Omental fat pad (tissue), 3 donors: ENCODE measurements at regions not wholly inside any gene's neighbourhood (a gene's known extent, or its start where the extent isn't known, plus 50 kb on each side); places are given as distances from the start of the nearest gene placed in this dataset.

Experiments
- ATAC-seq: fragments of 150-250 bp; one replicate; pipeline ENCODE4 v1.9.1; 2016; ENCODE audit warnings: mild to moderate bottlenecking, moderate library complexity; ENCODE audit not compliant: low FRiP score
- DNase-seq: peaks from one replicate; pipeline ENCODE4 v3.0.0-alpha.2; 2019; ENCODE audit warnings: low spot score
- TF ChIP-seq, protein P1 (sequence below), 3 donors: fragments of 450-650 bp; IDR thresholded peaks; one replicate each; pipeline ENCODE4 v1.5.1; 2016 to 2017; ENCODE audit warnings: antibody characterized with exemption in 3 of 3, mild to moderate bottlenecking in 3 of 3, moderate library complexity in 2 of 3

DNA sequence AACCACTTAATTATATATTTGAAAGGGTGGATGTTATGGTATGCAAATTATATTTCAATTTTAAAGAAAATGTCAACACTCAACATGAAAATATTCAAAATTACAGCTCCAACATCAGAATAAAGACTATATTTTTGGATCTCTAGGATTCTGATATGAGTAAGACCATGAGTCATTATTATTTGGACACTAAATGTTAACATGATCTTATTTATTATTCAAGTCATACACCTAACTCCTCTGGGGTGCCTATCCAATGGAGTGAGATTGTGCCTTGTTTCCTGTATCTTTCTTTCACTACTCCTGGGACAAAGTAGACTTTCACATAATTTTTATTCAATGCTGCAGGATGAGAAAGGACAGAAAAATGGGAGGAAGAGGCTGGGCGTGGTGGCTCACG is 135.2 kb upstream of the PRSS1 start:
- ATAC-seq (no peak), DNase-seq (no peak)
- TF ChIP-seq, protein P1, sequence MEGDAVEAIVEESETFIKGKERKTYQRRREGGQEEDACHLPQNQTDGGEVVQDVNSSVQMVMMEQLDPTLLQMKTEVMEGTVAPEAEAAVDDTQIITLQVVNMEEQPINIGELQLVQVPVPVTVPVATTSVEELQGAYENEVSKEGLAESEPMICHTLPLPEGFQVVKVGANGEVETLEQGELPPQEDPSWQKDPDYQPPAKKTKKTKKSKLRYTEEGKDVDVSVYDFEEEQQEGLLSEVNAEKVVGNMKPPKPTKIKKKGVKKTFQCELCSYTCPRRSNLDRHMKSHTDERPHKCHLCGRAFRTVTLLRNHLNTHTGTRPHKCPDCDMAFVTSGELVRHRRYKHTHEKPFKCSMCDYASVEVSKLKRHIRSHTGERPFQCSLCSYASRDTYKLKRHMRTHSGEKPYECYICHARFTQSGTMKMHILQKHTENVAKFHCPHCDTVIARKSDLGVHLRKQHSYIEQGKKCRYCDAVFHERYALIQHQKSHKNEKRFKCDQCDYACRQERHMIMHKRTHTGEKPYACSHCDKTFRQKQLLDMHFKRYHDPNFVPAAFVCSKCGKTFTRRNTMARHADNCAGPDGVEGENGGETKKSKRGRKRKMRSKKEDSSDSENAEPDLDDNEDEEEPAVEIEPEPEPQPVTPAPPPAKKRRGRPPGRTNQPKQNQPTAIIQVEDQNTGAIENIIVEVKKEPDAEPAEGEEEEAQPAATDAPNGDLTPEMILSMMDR (IDR thresholded peaks at IDR 0.05) = no peak

DNA sequence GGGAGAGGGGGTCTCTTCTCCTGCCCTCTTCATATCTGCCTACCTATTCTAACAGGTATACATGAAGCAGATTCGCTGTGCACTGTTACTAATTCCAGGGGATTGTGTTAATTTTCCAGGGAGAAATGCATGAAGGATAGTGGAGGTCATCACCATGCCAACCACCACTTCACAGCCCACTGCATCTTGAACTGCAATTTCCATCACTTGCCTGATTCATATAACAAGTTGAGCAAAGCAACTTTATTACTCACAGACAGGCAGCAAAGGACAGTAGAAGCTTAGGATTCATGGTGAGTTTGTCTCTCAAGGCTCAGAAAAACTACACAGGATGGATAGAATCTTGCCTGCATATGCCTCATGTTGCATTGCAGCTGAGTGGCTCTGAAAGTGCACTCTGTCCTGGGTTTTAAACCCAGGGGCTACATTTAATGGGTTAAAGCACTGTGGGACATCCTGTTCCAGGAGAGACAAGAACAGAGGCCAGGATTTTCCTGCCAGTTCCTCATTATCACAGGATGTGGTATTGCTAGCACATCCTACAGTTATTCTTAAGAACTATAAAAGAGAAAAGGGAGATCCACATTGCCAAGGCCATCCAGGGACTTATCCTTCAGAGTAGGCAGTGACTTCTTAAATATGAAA is 136.9 kb upstream of the PRSS1 start:
- ATAC-seq (no peak), DNase-seq (no peak)
- TF ChIP-seq, protein P1 (IDR thresholded peaks at IDR 0.05) = no peak

DNA sequence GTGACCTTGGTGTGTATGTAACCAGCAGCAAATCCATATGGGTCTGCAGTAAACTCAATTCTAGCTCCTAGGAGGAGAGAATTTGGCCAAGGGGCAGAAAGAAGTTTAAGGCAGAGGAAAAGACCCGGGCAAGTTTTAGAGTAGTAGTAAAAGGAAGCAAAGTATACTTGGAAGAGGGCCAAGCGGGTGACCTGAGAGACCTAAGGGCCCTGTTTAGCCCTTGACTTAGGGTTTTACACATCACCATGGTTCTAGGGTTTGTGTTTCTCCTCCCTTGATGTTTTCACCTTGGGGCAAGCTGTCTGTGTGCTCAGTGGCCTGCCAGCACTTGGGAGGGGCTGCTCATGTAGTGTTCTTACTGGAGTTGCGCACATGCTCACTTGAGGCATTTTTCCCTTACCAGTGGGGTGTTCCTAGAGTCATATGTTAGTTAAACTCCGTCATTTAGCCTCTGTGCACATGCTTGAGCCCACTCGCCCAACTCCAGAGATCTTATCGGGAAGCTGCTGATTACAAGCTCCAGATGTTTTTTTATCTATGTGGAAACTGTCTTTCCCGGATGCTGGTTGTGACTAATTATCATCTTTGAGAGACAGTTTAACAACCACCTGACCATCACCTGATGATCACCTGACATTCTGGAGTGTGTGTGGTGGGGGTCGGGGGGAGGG is 137.6 kb upstream of the PRSS1 start:
- DNase-seq (no peak), ATAC-seq (no peak)
- TF ChIP-seq, protein P1 (IDR thresholded peaks at IDR 0.05) = no peak

DNA sequence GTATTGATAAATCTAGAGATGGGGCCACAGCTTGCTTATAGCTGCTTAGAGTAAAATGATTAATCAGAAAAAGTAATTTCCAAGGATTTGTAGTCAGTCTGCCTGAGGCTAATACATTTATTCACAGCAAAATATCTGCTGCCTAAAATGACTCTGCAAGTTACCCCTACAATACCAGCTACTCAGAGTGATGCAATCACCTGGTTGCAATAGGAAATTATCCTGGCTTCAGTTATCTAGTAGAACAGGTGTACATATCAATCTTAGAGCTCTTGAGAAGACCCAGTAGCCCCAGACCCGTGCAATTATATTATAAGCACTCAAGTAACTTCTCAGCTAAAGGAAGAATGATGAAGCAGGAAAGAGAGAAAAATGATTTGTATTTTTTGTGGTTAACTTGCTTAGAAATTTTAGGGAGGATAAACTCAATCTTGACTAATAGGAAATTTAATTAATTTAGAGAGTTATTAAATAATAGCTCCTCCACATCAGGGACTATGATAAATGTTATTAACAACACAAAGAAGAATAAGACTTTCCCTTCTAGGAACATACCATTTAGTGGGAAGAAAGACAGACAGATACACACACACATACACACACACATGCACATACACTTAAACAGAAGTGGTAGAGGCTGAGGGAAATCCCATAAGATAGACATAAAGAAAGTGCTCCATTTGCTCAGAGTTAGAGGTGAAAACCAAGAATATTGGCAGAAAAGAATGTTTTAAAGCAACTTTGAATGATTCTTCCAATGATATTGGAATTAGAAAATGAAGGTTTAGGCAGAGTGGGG is 140.4 kb upstream of the PRSS1 start:
- ATAC-seq = no peak
- TF ChIP-seq, protein P1 (IDR thresholded peaks at IDR 0.05) = no peak
- DNase-seq = no peak

DNA sequence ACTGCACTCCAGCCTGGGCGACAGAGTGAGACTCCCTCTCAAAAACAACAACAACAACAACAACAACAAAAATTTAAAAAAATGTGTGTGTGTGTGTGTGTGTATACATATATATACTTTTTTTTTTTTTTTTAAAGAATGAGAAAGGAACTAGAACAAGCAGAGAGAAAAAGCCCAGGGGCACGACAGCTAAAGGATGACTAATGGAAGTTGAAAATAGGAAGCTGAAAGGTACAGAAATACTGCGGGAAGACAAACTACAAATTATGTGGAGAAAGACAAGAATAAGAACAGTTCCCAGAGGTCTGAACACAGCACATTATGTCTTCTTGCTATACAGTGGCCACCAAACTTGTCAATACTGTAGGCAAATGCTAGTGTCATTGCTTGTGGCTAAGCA is 141.9 kb upstream of the PRSS1 start:
- TF ChIP-seq, protein P1 (IDR thresholded peaks at IDR 0.05) = no peak
- DNase-seq (no peak), ATAC-seq (no peak)

DNA sequence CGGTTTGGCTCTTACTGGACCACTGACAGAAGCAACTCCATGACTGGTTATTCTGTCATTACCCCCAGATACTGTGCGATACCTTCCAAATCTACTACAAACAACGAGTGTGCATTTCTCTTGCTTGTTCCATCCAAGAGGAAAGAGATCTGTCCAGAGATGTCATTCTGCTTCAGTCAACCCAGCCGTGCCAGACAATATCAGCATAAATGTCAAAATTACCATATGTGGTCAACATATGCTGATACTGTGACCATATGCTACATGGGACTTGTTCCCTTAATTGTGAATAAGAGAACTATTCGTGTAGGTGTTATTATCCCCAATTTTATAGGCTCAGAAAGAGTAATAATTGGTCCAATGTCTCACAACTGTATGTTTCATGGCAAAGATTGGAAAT is 143.2 kb upstream of the PRSS1 start:
- no peak for ATAC-seq
- TF ChIP-seq, protein P1 (IDR thresholded peaks at IDR 0.05) = no peak
- DNase-seq = no peak
